GM12873 (cell line): ENCODE measurements at regions not wholly inside any gene's neighbourhood (a gene's known extent, or its start where the extent isn't known, plus 50 kb on each side); places are given as distances from the start of the nearest gene placed in this dataset.

ENCODE experiments used
- TF ChIP-seq, protein P1 (sequence below): IDR thresholded peaks from 2 replicates; pipeline ENCODE4 v1.5.1; 2012; ENCODE audit warnings: low read depth, mild to moderate bottlenecking, moderate library complexity, low read length, control low read depth; ENCODE audit not compliant: insufficient read depth; ENCODE audit errors: missing control alignments

DNA sequence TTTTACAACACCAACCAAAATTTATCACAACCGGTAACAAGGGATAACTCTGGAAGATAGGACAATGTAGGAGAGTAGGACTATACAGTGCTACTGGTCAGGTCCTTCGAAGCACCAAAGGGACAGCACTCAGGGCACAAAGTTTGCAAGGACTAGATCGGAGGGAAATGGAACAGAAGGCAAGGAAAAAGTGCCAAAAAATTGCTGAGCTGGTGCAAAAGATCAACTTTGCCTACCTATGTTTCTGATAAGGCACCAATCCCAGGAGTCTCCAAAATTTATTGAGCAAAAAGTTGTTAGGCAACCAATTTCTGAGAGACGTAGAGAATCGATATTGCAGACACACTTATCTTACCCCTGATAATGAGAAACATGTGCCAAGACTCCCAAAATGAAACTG lies 160.0 kb upstream of the PLEKHA5 start:
- TF ChIP-seq, protein P1, sequence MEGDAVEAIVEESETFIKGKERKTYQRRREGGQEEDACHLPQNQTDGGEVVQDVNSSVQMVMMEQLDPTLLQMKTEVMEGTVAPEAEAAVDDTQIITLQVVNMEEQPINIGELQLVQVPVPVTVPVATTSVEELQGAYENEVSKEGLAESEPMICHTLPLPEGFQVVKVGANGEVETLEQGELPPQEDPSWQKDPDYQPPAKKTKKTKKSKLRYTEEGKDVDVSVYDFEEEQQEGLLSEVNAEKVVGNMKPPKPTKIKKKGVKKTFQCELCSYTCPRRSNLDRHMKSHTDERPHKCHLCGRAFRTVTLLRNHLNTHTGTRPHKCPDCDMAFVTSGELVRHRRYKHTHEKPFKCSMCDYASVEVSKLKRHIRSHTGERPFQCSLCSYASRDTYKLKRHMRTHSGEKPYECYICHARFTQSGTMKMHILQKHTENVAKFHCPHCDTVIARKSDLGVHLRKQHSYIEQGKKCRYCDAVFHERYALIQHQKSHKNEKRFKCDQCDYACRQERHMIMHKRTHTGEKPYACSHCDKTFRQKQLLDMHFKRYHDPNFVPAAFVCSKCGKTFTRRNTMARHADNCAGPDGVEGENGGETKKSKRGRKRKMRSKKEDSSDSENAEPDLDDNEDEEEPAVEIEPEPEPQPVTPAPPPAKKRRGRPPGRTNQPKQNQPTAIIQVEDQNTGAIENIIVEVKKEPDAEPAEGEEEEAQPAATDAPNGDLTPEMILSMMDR, result no peak

DNA sequence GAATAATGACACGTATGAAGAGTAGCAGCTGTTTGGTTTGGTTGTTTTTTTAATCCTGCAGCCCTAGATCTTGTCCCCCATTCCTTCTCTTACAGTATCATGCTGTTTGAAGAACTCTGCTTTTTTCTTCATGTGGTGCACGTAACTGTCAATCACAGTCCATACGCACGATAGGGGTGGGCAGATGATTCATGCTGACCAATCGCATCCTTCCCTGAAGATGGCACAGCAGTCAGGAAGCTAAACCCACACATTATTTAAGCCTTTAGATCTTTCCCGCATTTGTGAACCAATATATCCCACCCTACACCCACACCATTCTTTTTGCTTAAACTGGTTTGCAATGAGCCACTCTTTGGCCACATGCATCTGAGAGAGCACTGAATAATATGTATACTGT lies 158.9 kb upstream of the PLEKHA5 start:
- TF ChIP-seq, protein P1, result no peak

DNA sequence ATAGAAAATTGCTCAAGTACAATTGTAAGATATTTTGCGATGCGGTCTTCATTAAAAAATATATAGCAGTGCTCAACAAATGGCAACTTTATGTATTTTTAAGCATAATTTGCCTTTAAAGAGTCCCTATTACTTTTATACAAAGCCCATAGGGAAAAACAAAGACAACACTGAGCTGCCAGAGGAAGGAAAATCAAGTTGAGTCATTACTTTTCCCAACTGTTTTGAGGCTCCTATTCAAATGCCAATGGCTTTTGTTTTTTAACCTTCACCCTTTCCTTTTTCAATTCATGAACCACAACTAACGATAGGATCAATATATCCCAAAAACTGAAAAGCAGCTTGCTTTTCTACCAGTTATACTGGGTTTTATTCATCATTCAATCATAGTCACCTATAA lies 157.6 kb upstream of the PLEKHA5 start:
- TF ChIP-seq, protein P1, result no peak

- TF ChIP-seq, protein P1, result no peak
These were observed 153.6 kb upstream of the PLEKHA5 start for GRCh38 chr12:18975933-18976332.

DNA sequence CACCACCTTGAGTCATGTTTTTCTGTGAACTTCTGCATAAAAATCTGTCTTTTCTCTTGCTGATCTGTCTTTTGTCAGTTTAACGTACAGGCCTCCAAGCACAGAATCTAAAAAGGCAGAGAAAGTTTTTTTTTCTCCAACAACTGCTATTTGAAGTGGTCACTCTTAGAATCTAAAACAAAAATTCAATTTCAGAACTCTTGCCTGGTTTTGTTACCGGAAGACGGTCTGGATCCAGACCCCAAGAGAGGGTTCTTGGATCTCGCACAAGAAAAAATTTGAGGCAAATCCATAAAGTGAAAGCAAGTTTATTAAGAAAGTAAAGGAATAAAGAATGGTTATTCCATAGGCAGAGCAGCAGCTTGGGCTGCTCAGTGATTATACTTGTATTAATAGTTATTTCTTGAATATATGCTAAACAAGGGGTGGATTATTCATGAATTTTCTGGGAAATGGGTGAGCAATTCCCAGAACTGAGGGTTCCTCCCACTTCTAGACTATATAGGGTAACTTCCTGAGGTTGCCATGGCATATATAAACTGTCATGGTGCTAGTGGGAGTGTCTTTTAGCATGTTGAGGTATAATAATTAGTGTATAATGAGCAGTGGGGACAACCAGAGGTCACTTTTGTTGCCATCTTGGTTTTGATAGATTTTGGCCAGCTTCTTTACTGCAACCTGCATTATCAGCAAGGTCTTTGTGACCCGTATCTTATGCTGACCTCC lies 150.0 kb upstream of the PLEKHA5 start:
- TF ChIP-seq, protein P1, result no peak

DNA sequence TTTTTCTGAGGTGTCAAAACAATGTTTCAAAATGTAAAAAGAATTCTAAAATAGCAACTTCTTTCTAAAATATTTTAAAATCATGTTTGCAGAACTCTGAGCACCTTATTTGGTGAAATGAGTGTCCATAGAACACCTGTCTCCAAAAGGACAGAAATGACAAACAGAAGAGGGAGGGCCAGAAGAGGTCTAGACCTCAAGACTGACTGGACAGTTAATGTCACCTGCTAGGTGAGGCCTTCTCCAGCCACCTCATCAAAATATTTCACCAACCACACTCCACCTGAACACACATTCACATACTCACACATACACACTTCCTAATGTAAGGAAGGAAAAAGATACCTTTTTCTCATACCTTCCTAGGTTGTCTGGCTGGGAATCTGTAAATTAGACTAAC lies 147.8 kb upstream of the PLEKHA5 start:
- TF ChIP-seq, protein P1, result no peak

- TF ChIP-seq, protein P1, result no peak
These were observed 147.1 kb upstream of the PLEKHA5 start for GRCh38 chr12:18982226-18982949.
